IgD-negative memory B cell (primary cell): ENCODE measurements at regions not wholly inside any gene's neighbourhood (a gene's known extent, or its start where the extent isn't known, plus 50 kb on each side); places are given as distances from the start of the nearest gene placed in this dataset.

Source experiments
- H3K27ac Mint-ChIP-seq, 3 donors: one replicate each; pipeline ENCODE4 v1.8.0; 2020 to 2022; ENCODE audit warnings: mild to moderate bottlenecking in 3 of 3, mixed read lengths in 3 of 3, moderate library complexity in 1 of 3
- H3K27me3 Mint-ChIP-seq: one replicate; pipeline ENCODE4 v1.8.0; 2021; ENCODE audit warnings: mixed read lengths
- H3K36me3 Mint-ChIP-seq: one replicate; pipeline ENCODE4 v1.8.0; 2020; ENCODE audit warnings: mild to moderate bottlenecking, mixed read lengths
- H3K4me1 Mint-ChIP-seq, 3 donors: one replicate each; pipeline ENCODE4 v1.8.0; 2020 to 2022; ENCODE audit warnings: mixed read lengths in 3 of 3, mild to moderate bottlenecking in 1 of 3
- H3K4me3 Mint-ChIP-seq, 4 donors: one replicate each; pipeline ENCODE4 v1.8.0; 2020 to 2022; ENCODE audit warnings: mild to moderate bottlenecking in 4 of 4, mixed read lengths in 4 of 4, moderate library complexity in 3 of 4
- H3K9me3 Mint-ChIP-seq, 3 donors: one replicate each; pipeline ENCODE4 v1.8.0; 2020 to 2021; ENCODE audit warnings: mixed read lengths in 3 of 3, mild to moderate bottlenecking in 1 of 3

DNA sequence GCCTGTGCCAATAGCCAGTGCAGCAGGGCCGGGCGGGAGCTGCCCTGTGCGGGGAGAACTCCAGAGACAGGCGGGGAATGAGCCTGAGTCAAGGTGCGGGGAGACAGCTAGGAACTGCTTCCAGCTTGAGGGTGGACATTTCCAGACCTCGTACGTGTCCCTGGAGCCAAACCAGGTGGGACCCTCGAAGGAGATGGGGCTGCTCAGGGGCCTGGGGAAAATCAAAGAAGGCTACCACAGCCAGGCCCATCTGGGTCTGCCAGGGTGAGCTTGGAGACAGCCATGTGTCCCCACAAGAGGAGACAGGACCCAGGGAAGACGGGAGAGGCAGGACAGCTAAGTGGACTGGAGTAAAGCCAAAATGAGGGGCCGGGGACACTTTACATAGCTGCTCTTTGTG lies 504.9 kb upstream of the MGMT start:
- no peaks in the 10 kb centered on the region for H3K4me1 Mint-ChIP-seq
- no peak overlapping the region for H3K4me3 Mint-ChIP-seq

DNA sequence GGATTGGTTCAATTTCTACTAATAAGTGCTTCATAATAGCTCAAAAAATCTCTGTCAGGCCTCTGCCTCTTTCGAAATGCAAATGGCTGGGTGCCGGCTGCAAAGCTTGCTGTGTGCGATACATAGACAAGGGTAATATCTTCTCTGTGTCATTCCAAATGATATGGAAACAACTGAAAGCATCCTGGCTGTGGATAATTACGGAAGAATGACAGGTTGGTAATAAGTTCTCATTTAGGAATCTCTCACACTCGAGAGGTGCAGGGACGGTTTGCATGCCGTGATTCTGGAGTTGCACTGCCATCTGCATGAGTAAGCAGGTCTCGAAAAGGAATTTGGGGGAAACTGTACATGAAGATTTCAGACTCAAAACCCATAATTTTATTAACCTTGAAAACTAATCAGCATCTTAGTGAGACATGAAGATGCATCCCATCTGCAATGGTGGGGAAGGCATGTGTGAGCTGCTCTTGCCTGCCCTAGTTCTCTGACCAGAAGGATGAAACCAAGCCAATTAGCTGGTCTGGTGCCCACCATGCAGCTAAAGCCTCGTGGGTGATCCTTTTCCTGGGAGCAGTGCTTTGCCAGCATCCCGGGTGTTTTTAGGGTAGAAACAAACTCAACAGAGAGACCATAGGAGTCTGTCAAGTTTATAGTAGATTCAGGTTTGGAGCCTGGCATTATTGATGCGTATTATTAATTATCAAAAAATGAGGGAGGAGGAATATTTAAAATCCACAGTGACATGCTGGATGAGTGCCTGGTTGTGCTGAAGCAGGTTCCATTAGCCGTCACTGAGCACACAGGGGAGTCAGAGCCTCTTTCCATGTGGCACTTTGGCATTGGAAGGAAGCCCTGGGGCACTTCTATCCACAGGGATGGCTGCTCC lies 503.6 kb upstream of the MGMT start:
- Mint-ChIP-seq H3K4me3 (no peak overlapping the region), H3K4me1 (no peaks in the 10 kb centered on the region), H3K27ac (no peak overlapping the region), H3K27me3 (no peaks in the 10 kb centered on the region), H3K9me3 (peaks cover 0 to 2% (median 0%) of the 10 kb centered on the region in 3 donors), H3K36me3 (no peaks in the 10 kb centered on the region)

More for the DNA sequence above, 504.9 kb upstream of the MGMT start:
- no peaks in the 10 kb centered on the region for H3K27me3 Mint-ChIP-seq
- peaks cover 0 to 2% (median 0%) of the 10 kb centered on the region in 3 donors for H3K9me3 Mint-ChIP-seq
- no peak overlapping the region for H3K27ac Mint-ChIP-seq
- no peaks in the 10 kb centered on the region for H3K36me3 Mint-ChIP-seq

DNA sequence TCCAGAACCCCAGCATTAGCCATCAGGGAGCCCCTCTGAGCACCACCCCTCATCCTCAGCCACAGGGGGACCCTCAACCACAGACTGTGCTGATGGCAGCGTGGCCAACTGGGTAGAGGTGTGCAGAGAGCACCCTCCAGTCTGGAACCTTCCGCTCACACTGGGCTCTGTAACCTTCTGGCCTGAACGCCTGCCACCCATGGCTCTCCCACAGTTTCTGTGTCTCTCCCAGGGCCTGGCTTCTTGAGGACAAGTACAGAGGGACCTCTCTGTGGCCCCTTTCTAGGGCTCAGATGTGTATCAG lies 503.0 kb upstream of the MGMT start:
- peaks cover 0 to 2% (median under 1%) of the 10 kb centered on the region in 3 donors for H3K9me3 Mint-ChIP-seq
- no peaks in the 10 kb centered on the region for H3K27me3 Mint-ChIP-seq
- no peaks in the 10 kb centered on the region for H3K4me1 Mint-ChIP-seq
- H3K36me3 Mint-ChIP-seq = no peaks in the 10 kb centered on the region
- H3K27ac Mint-ChIP-seq = no peak overlapping the region
- no peak overlapping the region for H3K4me3 Mint-ChIP-seq

DNA sequence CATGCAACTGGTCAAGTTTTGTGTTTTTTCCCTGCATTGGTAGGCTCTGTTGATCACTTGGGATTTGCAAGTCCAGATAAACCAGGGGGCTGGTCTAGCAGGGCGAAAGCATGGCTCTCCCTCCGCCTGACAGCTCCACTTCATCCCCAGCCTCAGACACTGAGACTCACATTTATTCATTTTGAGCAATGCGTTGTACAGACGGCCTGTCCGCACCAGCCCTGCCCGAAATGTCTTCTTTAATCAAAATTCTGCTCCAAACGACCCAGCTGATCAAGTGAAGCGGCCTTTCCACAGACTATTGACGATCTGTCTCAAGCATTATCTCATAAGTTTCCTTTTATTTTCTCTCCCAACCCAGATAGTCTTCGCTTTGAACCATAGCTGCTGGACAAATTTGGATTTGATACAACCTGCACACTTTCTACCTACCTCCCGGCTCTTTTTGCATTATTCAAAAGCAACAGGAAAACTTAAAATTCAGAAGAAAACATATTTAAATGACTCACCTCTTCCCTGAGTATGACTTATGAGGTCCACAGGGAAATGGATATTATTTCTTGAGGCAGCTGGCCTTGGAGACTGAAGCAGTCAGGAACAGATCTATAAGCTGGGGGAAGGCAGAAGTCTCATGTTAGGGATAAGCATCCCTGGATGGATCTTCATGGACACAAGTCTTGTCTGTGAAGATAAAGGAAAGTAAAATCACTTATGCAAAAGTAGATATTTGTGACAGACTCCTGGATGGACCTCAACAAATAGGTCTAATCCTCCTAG lies 498.9 kb upstream of the MGMT start:
- H3K9me3 Mint-ChIP-seq = peaks cover 2 to 6% (median 3%) of the 10 kb centered on the region in 3 donors
- H3K4me1 Mint-ChIP-seq = no peaks in the 10 kb centered on the region
- H3K27ac Mint-ChIP-seq = no peak overlapping the region
- H3K4me3 Mint-ChIP-seq = no peak overlapping the region
- H3K27me3 Mint-ChIP-seq = no peaks in the 10 kb centered on the region
- H3K36me3 Mint-ChIP-seq = no peaks in the 10 kb centered on the region

DNA sequence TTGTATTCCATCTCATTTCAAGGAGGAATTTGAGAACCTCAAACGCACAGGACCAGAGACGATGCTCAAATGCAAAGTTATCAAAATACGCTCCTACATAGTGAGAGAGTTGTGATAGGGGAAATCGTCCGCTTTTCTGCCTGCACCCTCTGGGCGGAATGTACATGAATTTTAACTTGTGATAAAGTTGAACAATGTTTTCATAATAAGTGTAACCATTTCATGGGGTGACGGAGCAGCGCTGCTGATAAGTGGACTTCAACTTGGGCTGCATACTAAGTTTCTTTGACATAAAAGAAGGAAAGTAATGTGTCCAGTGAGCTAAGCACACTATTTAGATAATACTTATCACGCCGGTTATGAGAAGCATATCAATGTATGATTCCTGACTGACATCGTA lies 497.5 kb upstream of the MGMT start:
- H3K4me3 Mint-ChIP-seq = no peak overlapping the region
- no peaks in the 10 kb centered on the region for H3K4me1 Mint-ChIP-seq
- H3K27me3 Mint-ChIP-seq = no peaks in the 10 kb centered on the region
- H3K27ac Mint-ChIP-seq = no peak overlapping the region
- H3K36me3 Mint-ChIP-seq = no peaks in the 10 kb centered on the region
- peaks cover 3 to 6% (median 4%) of the 10 kb centered on the region in 3 donors for H3K9me3 Mint-ChIP-seq

DNA sequence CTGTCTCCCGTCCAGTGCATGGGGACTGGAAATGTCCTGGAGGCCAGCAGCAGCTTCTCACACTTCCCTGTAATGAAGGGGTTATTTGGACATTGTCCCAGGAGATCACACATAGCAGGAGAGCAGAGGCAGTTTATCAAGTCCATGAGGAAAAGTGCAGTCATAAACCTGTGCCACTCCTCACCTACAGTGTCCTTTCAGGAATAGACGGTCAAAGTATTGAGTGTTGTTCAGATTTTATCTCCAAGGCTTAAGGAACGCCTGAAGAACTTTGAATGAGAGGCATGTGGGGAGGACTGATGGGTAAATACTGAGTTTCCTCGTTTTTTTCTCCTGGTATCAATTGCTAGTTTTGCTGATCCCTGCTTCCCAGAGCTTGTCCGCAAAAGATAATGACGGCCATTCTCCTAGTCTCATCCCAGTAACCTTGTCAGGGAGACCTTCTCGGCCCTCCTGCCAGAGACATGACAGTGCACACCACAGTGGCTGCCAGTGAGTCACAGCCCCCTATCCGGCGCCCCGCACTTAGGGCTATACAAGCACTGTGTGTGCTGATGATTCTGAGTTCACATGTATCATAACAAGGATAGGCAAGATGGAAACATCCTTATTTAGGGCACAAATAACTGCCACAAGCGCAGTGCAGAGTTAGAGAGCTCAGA lies 495.5 kb upstream of the MGMT start:
- H3K4me3 Mint-ChIP-seq = no peak overlapping the region
- H3K4me1 Mint-ChIP-seq = no peaks in the 10 kb centered on the region
- peaks cover 3 to 9% (median 4%) of the 10 kb centered on the region in 3 donors for H3K9me3 Mint-ChIP-seq
- H3K36me3 Mint-ChIP-seq = no peaks in the 10 kb centered on the region
- H3K27me3 Mint-ChIP-seq = no peaks in the 10 kb centered on the region
- H3K27ac Mint-ChIP-seq = no peak overlapping the region

DNA sequence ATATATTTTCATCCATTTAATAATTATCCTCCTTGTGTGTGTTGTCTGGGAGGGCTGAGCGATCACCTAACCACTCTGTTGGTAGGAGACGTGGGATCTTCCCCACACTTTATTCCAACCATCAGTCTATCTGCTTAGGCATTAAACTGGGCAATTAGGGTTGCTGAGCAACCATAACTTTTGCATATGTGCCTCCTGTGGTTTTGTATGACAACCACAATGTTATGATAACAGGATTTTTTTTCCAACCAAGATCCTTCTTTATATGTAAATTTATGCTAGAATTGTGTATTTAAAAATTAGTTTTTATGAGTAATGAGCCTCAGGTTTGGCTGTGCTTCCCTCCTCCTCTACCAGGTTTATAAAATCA lies 495.0 kb upstream of the MGMT start:
- H3K36me3 Mint-ChIP-seq = no peaks in the 10 kb centered on the region
- peaks cover 3 to 9% (median 4%) of the 10 kb centered on the region in 3 donors for H3K9me3 Mint-ChIP-seq
- no peak overlapping the region for H3K4me3 Mint-ChIP-seq
- H3K27ac Mint-ChIP-seq = no peak overlapping the region
- H3K27me3 Mint-ChIP-seq = no peaks in the 10 kb centered on the region
- no peaks in the 10 kb centered on the region for H3K4me1 Mint-ChIP-seq

DNA sequence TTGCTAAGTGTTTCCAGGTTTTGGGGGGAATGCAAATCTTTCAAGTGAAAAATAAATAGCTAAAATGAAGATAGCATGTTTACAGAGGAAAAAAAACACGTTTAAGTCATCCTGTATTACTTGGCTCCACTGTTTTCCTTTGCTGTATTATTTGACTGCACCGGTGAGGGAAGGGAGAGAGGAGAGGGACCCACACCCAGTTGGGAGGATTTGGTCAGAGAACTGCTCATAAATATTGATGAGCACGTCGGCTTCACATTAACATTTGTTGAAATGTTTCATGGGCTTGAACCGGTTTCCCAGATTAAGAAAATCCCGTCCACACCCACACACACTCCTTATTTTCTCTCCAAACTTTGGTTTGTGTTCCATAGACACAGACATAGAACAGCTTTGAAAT lies 493.8 kb upstream of the MGMT start:
- H3K4me3 Mint-ChIP-seq = no peak overlapping the region
- H3K27me3 Mint-ChIP-seq = no peaks in the 10 kb centered on the region
- peaks cover 3 to 9% (median 6%) of the 10 kb centered on the region in 3 donors for H3K9me3 Mint-ChIP-seq
- no peaks in the 10 kb centered on the region for H3K4me1 Mint-ChIP-seq
- no peak overlapping the region for H3K27ac Mint-ChIP-seq
- no peaks in the 10 kb centered on the region for H3K36me3 Mint-ChIP-seq

DNA sequence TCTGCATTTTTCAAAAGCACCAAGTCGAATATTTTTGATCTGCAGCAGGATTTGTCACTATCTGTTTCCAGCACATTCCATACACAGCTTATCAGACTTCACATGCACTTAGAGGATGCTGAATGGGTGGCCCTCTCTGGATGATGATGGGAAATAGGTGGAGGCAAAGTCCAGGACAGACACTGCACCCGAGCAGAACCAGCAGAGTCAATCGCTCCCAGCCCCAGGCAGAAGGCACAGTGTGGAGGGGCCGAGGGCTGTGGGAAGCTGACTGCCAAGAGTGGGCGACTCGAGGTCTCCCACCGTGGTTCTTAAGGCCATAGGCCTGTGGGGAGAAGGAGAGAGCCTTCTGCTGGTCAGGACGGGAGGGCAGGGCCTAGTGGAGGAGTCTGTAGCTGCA lies 490.2 kb upstream of the MGMT start:
- Mint-ChIP-seq H3K36me3 (no peaks in the 10 kb centered on the region), H3K4me1 (no peaks in the 10 kb centered on the region), H3K4me3 (no peak overlapping the region), H3K27me3 (no peaks in the 10 kb centered on the region), H3K9me3 (peaks cover 0 to 4% (median 3%) of the 10 kb centered on the region in 3 donors), H3K27ac (no peak overlapping the region)

DNA sequence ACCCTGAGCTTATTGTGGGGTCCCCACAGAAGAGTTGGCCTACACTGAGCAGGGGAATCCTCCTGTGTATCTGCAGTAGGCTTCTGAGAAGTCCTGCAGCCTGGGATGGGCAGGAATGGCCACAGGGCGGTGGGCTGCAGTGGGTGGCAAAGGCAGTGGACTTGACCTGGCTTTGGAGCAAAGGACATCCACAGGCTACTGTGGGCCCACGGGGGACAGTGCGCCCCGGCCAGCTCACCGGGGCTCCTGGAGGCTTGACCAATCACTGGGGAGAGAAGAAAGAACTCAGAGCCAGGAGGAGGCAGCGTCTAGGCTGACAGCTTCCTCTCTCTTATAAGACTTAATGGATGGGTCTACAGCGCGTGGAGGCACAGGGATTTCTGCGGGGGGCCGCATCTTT lies 488.8 kb upstream of the MGMT start:
- H3K27ac Mint-ChIP-seq = no peak overlapping the region
- H3K9me3 Mint-ChIP-seq = peaks cover 0 to 4% (median 3%) of the 10 kb centered on the region in 3 donors
- no peaks in the 10 kb centered on the region for H3K4me1 Mint-ChIP-seq
- no peaks in the 10 kb centered on the region for H3K36me3 Mint-ChIP-seq
- H3K27me3 Mint-ChIP-seq = no peaks in the 10 kb centered on the region
- H3K4me3 Mint-ChIP-seq = no peak overlapping the region

DNA sequence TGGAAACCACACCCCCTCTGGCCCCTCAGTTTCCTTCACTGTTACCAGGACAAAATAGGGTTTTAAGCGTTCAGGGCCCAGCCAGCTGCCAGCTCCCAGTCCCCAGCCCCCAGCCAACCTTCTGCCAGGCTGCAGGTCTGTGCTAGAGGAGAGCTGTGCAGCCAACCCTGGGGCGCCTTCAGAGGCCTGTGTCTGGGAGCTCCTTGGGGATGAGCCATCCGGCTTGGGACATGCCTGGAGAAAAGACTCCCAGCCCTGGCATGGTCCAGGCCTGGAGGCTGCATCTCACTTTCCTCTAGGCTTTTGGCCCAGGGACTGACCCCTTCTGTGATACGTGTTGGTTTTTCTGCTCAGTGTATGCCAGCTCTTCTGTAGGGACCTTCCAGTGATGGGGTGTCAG lies 487.6 kb upstream of the MGMT start:
- Mint-ChIP-seq H3K36me3 (no peaks in the 10 kb centered on the region), H3K27ac (no peak overlapping the region), H3K4me1 (no peaks in the 10 kb centered on the region), H3K27me3 (no peaks in the 10 kb centered on the region), H3K9me3 (peaks cover 0 to 3% (median 2%) of the 10 kb centered on the region in 3 donors), H3K4me3 (no peak overlapping the region)

DNA sequence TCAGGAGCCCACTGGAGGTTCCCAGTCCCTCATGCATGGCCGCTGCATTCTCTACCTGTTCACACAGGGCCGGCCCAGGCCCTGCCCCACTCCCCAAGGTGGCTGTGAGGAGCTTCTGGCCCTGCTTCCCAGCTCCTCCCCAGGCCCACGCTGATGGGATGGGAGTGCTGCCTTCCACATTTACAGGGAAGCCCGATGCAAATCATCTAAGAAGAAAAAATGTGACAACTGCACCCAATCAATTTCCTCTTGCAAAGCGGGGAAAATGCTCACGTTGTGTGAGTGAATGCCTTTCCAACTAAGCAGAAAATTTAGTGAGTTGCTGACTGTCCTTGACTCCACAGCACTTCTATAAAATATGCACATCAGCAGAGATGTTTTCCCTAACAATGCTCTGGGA lies 485.8 kb upstream of the MGMT start:
- H3K36me3 Mint-ChIP-seq = no peaks in the 10 kb centered on the region
- no peak overlapping the region for H3K27ac Mint-ChIP-seq
- peaks cover 0 to 2% (median 0%) of the 10 kb centered on the region in 3 donors for H3K9me3 Mint-ChIP-seq
- H3K4me3 Mint-ChIP-seq = no peak overlapping the region
- H3K27me3 Mint-ChIP-seq = no peaks in the 10 kb centered on the region
- H3K4me1 Mint-ChIP-seq = no peaks in the 10 kb centered on the region

DNA sequence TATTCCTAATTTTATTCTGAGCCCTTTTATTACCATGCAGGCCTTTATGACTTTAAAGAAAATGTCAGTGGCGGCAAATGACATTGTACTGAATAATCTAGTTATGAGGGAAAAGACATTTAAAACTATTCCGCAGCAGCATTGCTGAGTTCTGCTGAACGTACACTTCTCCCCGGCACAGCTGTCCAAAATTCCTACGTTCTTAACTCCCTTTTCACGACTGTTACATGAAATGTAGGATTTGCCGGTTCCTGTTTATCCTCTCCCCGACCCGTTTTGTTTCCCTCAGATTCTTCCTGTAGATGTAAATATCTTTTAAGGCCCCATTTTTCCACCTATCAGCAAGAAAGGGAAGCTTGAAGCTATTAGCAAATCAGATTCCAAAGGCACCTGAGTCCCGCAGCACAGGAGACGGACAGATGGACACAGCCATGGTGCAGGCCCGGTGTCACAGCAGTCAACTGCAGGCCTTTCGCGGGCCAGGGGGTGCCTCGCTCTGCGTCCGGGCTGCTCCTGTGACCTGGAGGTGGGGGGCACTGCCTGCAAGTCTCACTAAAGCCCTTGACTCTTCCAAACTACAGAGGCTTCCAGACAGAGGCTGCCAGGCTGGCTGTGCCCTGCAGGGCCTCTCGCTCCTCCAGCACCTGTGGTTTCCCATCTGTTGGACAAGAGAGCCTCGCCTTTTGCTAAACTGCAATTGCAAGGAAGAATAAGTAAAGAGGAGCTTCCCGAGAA lies 485.0 kb upstream of the MGMT start:
- Mint-ChIP-seq H3K36me3 (no peaks in the 10 kb centered on the region), H3K27ac (no peak overlapping the region), H3K4me1 (no peaks in the 10 kb centered on the region), H3K9me3 (peaks cover 0 to 2% (median 0%) of the 10 kb centered on the region in 3 donors), H3K27me3 (no peaks in the 10 kb centered on the region), H3K4me3 (no peak overlapping the region)

DNA sequence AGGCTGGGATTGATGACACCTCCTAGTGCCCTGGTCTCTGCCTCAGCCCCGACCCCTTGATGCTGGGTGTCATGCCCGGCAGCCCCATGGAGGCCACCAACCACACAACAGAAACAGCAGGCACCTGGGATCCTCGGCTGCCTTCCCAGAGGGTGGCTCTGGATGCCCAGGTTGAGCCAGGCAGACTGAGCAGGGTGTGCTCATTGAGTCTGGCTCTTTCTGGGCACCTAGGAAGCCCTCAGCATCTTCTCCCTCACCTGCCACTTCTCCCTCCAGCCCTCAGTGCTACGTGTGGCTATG lies 484.5 kb upstream of the MGMT start:
- no peaks in the 10 kb centered on the region for H3K9me3 Mint-ChIP-seq
- no peaks in the 10 kb centered on the region for H3K36me3 Mint-ChIP-seq
- H3K27me3 Mint-ChIP-seq = no peaks in the 10 kb centered on the region
- no peak overlapping the region for H3K4me3 Mint-ChIP-seq
- no peaks in the 10 kb centered on the region for H3K4me1 Mint-ChIP-seq
- H3K27ac Mint-ChIP-seq = no peak overlapping the region

DNA sequence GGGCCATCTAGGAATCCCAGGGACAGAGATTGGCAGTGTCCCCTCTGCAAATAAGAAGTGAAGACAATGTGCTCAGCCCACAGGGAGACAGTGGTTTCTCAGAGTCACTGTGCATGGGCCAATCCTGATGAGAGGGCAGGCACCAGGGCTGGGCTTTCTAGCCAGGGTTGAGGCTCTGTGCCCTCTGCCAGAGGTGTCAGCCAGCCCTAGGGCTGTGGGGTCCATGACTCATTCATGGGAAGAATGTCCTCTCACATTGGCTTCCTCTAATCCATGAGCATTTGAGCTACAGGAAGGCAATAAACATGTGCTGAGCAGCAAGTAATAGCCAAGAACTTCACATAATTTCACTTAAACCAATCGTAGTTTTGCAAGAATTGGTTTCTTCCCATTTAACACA lies 482.0 kb upstream of the MGMT start:
- Mint-ChIP-seq H3K27ac (no peak overlapping the region), H3K4me3 (no peak overlapping the region), H3K36me3 (no peaks in the 10 kb centered on the region), H3K9me3 (no peaks in the 10 kb centered on the region), H3K4me1 (no peaks in the 10 kb centered on the region), H3K27me3 (no peaks in the 10 kb centered on the region)
